IPS-20b (cell line): ENCODE measurements at regions not wholly inside any gene's neighbourhood (a gene's known extent, or its start where the extent isn't known, plus 50 kb on each side); places are given as distances from the start of the nearest gene placed in this dataset.
A peak's percentile ranks its signal among the peaks of the same experiment; 100 is the strongest.

Experiments
- H3K27ac ChIP-seq: one replicate; pipeline ENCODE4 v1.5.1; 2013; ENCODE audit warnings: low read length
- H3K27me3 ChIP-seq: 2 replicates; pipeline ENCODE4 v1.6.1; 2013; ENCODE audit warnings: mild to moderate bottlenecking, low read length, inconsistent platforms; ENCODE audit not compliant: insufficient read depth
- H3K36me3 ChIP-seq: 2 replicates; pipeline ENCODE4 v1.6.1; 2013; ENCODE audit warnings: low read depth, mild to moderate bottlenecking, inconsistent platforms, low read length, moderate library complexity; ENCODE audit not compliant: insufficient read depth
- H3K4me1 ChIP-seq: 2 replicates; pipeline ENCODE4 v1.6.1; 2013; ENCODE audit warnings: mild to moderate bottlenecking, control low read depth, inconsistent platforms, low read length, moderate library complexity; ENCODE audit not compliant: insufficient read depth
- H3K4me3 ChIP-seq: 2 replicates; pipeline ENCODE4 v1.5.1; 2013; ENCODE audit warnings: mild to moderate bottlenecking, low read length, inconsistent platforms
- H3K9ac ChIP-seq: 2 replicates; pipeline ENCODE4 v1.6.1; 2013; ENCODE audit warnings: low read depth, mild to moderate bottlenecking, inconsistent platforms, low read length, moderate library complexity
- H3K9me3 ChIP-seq: 2 replicates; pipeline ENCODE4 v1.6.1; 2013; ENCODE audit warnings: mild to moderate bottlenecking, low read depth, low read length, inconsistent platforms; ENCODE audit not compliant: insufficient read depth

GRCh38 chr2:136433261-136433660 is 315.3 kb upstream of the CXCR4 start:
- no peak overlapping the region for H3K9ac ChIP-seq
- H3K36me3 ChIP-seq = no peaks in the 10 kb centered on the region
- no peak overlapping the region for H3K27ac ChIP-seq
- no peak overlapping the region for H3K4me3 ChIP-seq
- H3K27me3 ChIP-seq = no peaks in the 10 kb centered on the region
- no peaks in the 10 kb centered on the region; the same call in 1 of the 2 replicates for H3K4me1 ChIP-seq
- H3K9me3 ChIP-seq = no peaks in the 10 kb centered on the region

- Histone ChIP-seq H3K9ac (no peak overlapping the region), H3K4me3 (no peak overlapping the region), H3K36me3 (no peaks in the 10 kb centered on the region), H3K27me3 (peaks cover 48% of the 10 kb centered on the region), H3K4me1 (no peaks in the 10 kb centered on the region), H3K27ac (no peak overlapping the region), H3K9me3 (no peaks in the 10 kb centered on the region)
Observed at GRCh38 chr2:136424112-136424511, 306.2 kb upstream of the CXCR4 start.

- Histone ChIP-seq H3K27ac (no peak overlapping the region), H3K4me1 (no peaks in the 10 kb centered on the region), H3K27me3 (peaks cover 48% of the 10 kb centered on the region), H3K9me3 (no peaks in the 10 kb centered on the region), H3K4me3 (peak overlapping the region; percentile 55; the same call in 1 of the 2 replicates), H3K36me3 (no peaks in the 10 kb centered on the region), H3K9ac (no peak overlapping the region)
Observed at GRCh38 chr2:136423516-136423996, 305.6 kb upstream of the CXCR4 start.

- Histone ChIP-seq H3K36me3 (no peaks in the 10 kb centered on the region), H3K27ac (no peak overlapping the region), H3K9ac (no peak overlapping the region), H3K9me3 (no peaks in the 10 kb centered on the region), H3K4me3 (no peak overlapping the region), H3K4me1 (no peaks in the 10 kb centered on the region), H3K27me3 (peaks cover 48% of the 10 kb centered on the region)
Observed at GRCh38 chr2:136422512-136422911, 304.6 kb upstream of the CXCR4 start.

- H3K27me3 ChIP-seq = peaks cover 38% of the 10 kb centered on the region
Observed at GRCh38 chr2:136420346-136420745, 302.4 kb upstream of the CXCR4 start.

GRCh38 chr2:136411946-136412345 is 294.0 kb upstream of the CXCR4 start:
- Histone ChIP-seq H3K27me3 (peaks cover 13% of the 10 kb centered on the region; the same call in 1 of the 2 replicates), H3K4me3 (no peak overlapping the region), H3K36me3 (no peaks in the 10 kb centered on the region), H3K4me1 (peaks cover 7% of the 10 kb centered on the region), H3K9me3 (no peaks in the 10 kb centered on the region), H3K27ac (no peak overlapping the region), H3K9ac (no peak overlapping the region)

More at GRCh38 chr2:136420346-136420745, 302.4 kb upstream of the CXCR4 start:
- Histone ChIP-seq H3K9ac (no peak overlapping the region), H3K36me3 (no peaks in the 10 kb centered on the region), H3K4me1 (no peaks in the 10 kb centered on the region), H3K4me3 (no peak overlapping the region), H3K27ac (no peak overlapping the region), H3K9me3 (no peaks in the 10 kb centered on the region)

- Histone ChIP-seq H3K27ac (no peak overlapping the region), H3K4me1 (peaks cover 8% of the 10 kb centered on the region), H3K36me3 (no peaks in the 10 kb centered on the region), H3K9ac (no peak overlapping the region), H3K9me3 (no peaks in the 10 kb centered on the region), H3K27me3 (peaks cover 19% of the 10 kb centered on the region; the same call in 1 of the 2 replicates), H3K4me3 (no peak overlapping the region)
Observed at GRCh38 chr2:136410673-136411072, 292.7 kb upstream of the CXCR4 start.

- H3K9ac ChIP-seq = no peak overlapping the region
- H3K27me3 ChIP-seq = peaks cover 19% of the 10 kb centered on the region; the same call in 1 of the 2 replicates
- no peak overlapping the region for H3K4me3 ChIP-seq
- H3K27ac ChIP-seq = no peak overlapping the region
- no peaks in the 10 kb centered on the region for H3K36me3 ChIP-seq
- H3K9me3 ChIP-seq = no peaks in the 10 kb centered on the region
- peaks cover 8% of the 10 kb centered on the region for H3K4me1 ChIP-seq
Observed at GRCh38 chr2:136408795-136409194, 290.8 kb upstream of the CXCR4 start.

- Histone ChIP-seq H3K27me3 (peaks cover 19% of the 10 kb centered on the region; the same call in 1 of the 2 replicates), H3K9me3 (no peaks in the 10 kb centered on the region)
Observed at GRCh38 chr2:136407952-136408318, 290.0 kb upstream of the CXCR4 start.

GRCh38 chr2:136407117-136407951 is 289.4 kb upstream of the CXCR4 start:
- H3K9me3 ChIP-seq = no peaks in the 10 kb centered on the region
- H3K4me1 ChIP-seq = peaks cover 8% of the 10 kb centered on the region
- H3K9ac ChIP-seq = no peak overlapping the region
- H3K27ac ChIP-seq = no peak overlapping the region
- H3K27me3 ChIP-seq = peaks cover 19% of the 10 kb centered on the region; the same call in 1 of the 2 replicates
- no peak overlapping the region for H3K4me3 ChIP-seq
- no peaks in the 10 kb centered on the region for H3K36me3 ChIP-seq

More at GRCh38 chr2:136407952-136408318, 290.0 kb upstream of the CXCR4 start:
- Histone ChIP-seq H3K4me3 (no peak overlapping the region), H3K9ac (no peak overlapping the region), H3K36me3 (no peaks in the 10 kb centered on the region), H3K27ac (no peak overlapping the region), H3K4me1 (peaks cover 8% of the 10 kb centered on the region)

GRCh38 chr2:136404925-136405324 is 287.0 kb upstream of the CXCR4 start:
- Histone ChIP-seq H3K27me3 (peaks cover 19% of the 10 kb centered on the region; the same call in 1 of the 2 replicates), H3K36me3 (no peaks in the 10 kb centered on the region), H3K4me1 (peaks cover 8% of the 10 kb centered on the region), H3K4me3 (no peak overlapping the region), H3K9ac (no peak overlapping the region), H3K9me3 (no peaks in the 10 kb centered on the region), H3K27ac (no peak overlapping the region)

GRCh38 chr2:136404176-136404575 is 286.2 kb upstream of the CXCR4 start:
- Histone ChIP-seq H3K4me3 (no peak overlapping the region), H3K4me1 (peaks cover 8% of the 10 kb centered on the region), H3K36me3 (no peaks in the 10 kb centered on the region), H3K9ac (no peak overlapping the region), H3K27me3 (peaks cover 19% of the 10 kb centered on the region; the same call in 1 of the 2 replicates), H3K27ac (no peak overlapping the region), H3K9me3 (no peaks in the 10 kb centered on the region)
